LHCN-M2 (cell line): ENCODE measurements at regions not wholly inside any gene's neighbourhood (a gene's known extent, or its start where the extent isn't known, plus 50 kb on each side); places are given as distances from the start of the nearest gene placed in this dataset.
"Not testable (repeated sequence)": the region's sequence is repeated elsewhere in the genome, so short reads cannot be mapped to it uniquely, and the experiment has no call there.

ENCODE experiments used
- DNase-seq: peaks from one replicate; pipeline ENCODE4 v3.0.0-alpha.2; 2012; ENCODE audit warnings: low read depth

GRCh38 chr6:114939630-114940029 lies 596.8 kb upstream of the HS3ST5 start:
- DNase-seq: no peak

- no peak for DNase-seq
Measured at GRCh38 chr6:114936080-114936479, 593.3 kb upstream of the HS3ST5 start.

GRCh38 chr6:114934079-114934478 lies 591.3 kb upstream of the HS3ST5 start:
- no peak for DNase-seq

GRCh38 chr6:114928731-114929130 lies 585.9 kb upstream of the HS3ST5 start:
- DNase-seq: not testable (repeated sequence)

- DNase-seq: no peak
Measured at GRCh38 chr6:114906096-114906495, 563.3 kb upstream of the HS3ST5 start.

- peak; percentile 7 for DNase-seq
Measured at GRCh38 chr6:114897536-114897935, 554.7 kb upstream of the HS3ST5 start.

GRCh38 chr6:114892211-114892610 lies 549.4 kb upstream of the HS3ST5 start:
- no peak for DNase-seq

GRCh38 chr6:114888241-114888640 lies 545.4 kb upstream of the HS3ST5 start:
- DNase-seq: no peak

GRCh38 chr6:114886670-114887436 lies 544.0 kb upstream of the HS3ST5 start:
- DNase-seq: no peak

- no peak for DNase-seq
Measured at GRCh38 chr6:114879693-114880092, 536.9 kb upstream of the HS3ST5 start.

GRCh38 chr6:114878091-114878490 lies 535.3 kb upstream of the HS3ST5 start:
- DNase-seq: no peak

- no peak for DNase-seq
Measured at GRCh38 chr6:114874410-114874809, 531.6 kb upstream of the HS3ST5 start.

- not testable (repeated sequence) for DNase-seq
Measured at GRCh38 chr6:114865506-114865905, 522.7 kb upstream of the HS3ST5 start.

- no peak for DNase-seq
Measured at GRCh38 chr6:114863610-114864009, 520.8 kb upstream of the HS3ST5 start.

GRCh38 chr6:114862819-114863218 lies 520.0 kb upstream of the HS3ST5 start:
- DNase-seq: peak; percentile 32

- no peak for DNase-seq
Measured at GRCh38 chr6:114862064-114862463, 519.2 kb upstream of the HS3ST5 start.

GRCh38 chr6:114844359-114844758 lies 501.5 kb upstream of the HS3ST5 start:
- DNase-seq: no peak

GRCh38 chr6:114839019-114839418 lies 496.2 kb upstream of the HS3ST5 start:
- DNase-seq: no peak

GRCh38 chr6:114833211-114833610 lies 490.4 kb upstream of the HS3ST5 start:
- DNase-seq: no peak

GRCh38 chr6:114830515-114830914 lies 487.7 kb upstream of the HS3ST5 start:
- DNase-seq: no peak

- no peak for DNase-seq
Measured at GRCh38 chr6:114827135-114827534, 484.3 kb upstream of the HS3ST5 start.

- DNase-seq: no peak
Measured at GRCh38 chr6:114824409-114824808, 481.6 kb upstream of the HS3ST5 start.

- no peak for DNase-seq
Measured at GRCh38 chr6:114816678-114817077, 473.9 kb upstream of the HS3ST5 start.

- no peak for DNase-seq
Measured at GRCh38 chr6:114810468-114810867, 467.6 kb upstream of the HS3ST5 start.
